ENCODE measurements at regions not wholly inside any gene's neighbourhood (a gene's known extent, or its start where the extent isn't known, plus 50 kb on each side); places are given as distances from the start of the nearest gene placed in this dataset.

- peak overlapping the region in 1 of 4 experiments; percentile 29; a peak in 1 of 8 replicates for H3K4me3 ChIP-seq (ENCODE audit: extremely low read depth in 1 of 4, insufficient read depth in 2 of 4, low read depth in 3 of 4, low read length in 4 of 4)
- no peak overlapping the region for H3K27ac ChIP-seq (ENCODE audit: low read depth, low read length)
- peak overlapping the region in 1 of 4 experiments; percentile 10; a peak in 1 of 7 replicates for H3K9ac ChIP-seq (replicated peaks in 1 of 4; ENCODE audit: extremely low read depth in 1 of 4, low read depth in 3 of 4, low read length in 3 of 4)
- 0 out of 2 replicates have a peak overlapping the region, but pooled peaks have one; percentile 7 for H2BK5ac ChIP-seq (ENCODE audit: low read depth, low read length)
- no peaks in the 10 kb centered on the region for H3K79me2 ChIP-seq (ENCODE audit: control insufficient read depth in 1 of 2, insufficient read depth in 2 of 2, low read length in 2 of 2)
- no peak overlapping the region for H2AK5ac ChIP-seq (ENCODE audit: low read depth, low read length)
- FAIRE-seq, result no peak
- H4K91ac ChIP-seq (replicated peaks; ENCODE audit: insufficient read length, low read length), result no peak overlapping the region
- peak overlapping the region; percentile 95; the same call in 1 of the 2 replicates for H2AFZ ChIP-seq (ENCODE audit: low read length)
- no peak overlapping the region for H3K18ac ChIP-seq (ENCODE audit: extremely low read depth, low read length)
- no peak overlapping the region for H4K5ac ChIP-seq (ENCODE audit: insufficient read length, low read depth, low read length)
- no peaks in the 10 kb centered on the region for H3K27me3 ChIP-seq (replicated peaks in 1 of 4; ENCODE audit: control insufficient read depth in 3 of 4, extremely low read depth in 1 of 4, insufficient read depth in 3 of 4, low read length in 3 of 4)
- CTCF ChIA-PET (ENCODE audit: partially characterized antibody), result interaction anchor here (0.7 to 2.9 kb wide), 12 partner anchors 9 to 358 kb away, joined by 3 to 11 read pairs (median 4); no protein-coding TSS in a partner anchor
- H3K9me3 ChIP-seq (ENCODE audit: insufficient read depth in 2 of 2, low read depth in 1 of 2, low read length in 1 of 2), result no peaks in the 10 kb centered on the region
- H3K4ac ChIP-seq (replicated peaks; ENCODE audit: insufficient read length, low read depth, low read length), result no peak overlapping the region
- DNase-seq (ENCODE audit: low read depth in 1 of 2, low spot score in 2 of 2), result no peak
- no peak overlapping the region for H3K23ac ChIP-seq (ENCODE audit: insufficient read length)
- H3K4me2 ChIP-seq (ENCODE audit: insufficient read depth in 1 of 2, low read depth in 2 of 2, low read length in 2 of 2), result peak overlapping the region; percentile 19 to 29; a peak in 3 of 4 replicates
- no peak overlapping the region for H3K56ac ChIP-seq (replicated peaks; ENCODE audit: insufficient read length, low read depth, low read length)
- POLR2A ChIA-PET (ENCODE audit: partially characterized antibody), result no interaction called here
- peaks cover 3 to 8% (median 4%) of the 10 kb centered on the region in 4 experiments; a peak in 4 of 7 replicates for H3K4me1 ChIP-seq (replicated peaks in 1 of 4; ENCODE audit: control insufficient read depth in 3 of 4, insufficient read depth in 4 of 4, low read length in 3 of 4)
- no peak overlapping the region for H2BK12ac ChIP-seq (ENCODE audit: low read depth, low read length)
- WGBS, 2 experiments (ENCODE audit: extremely low coverage in 1 of 2, insufficient coverage in 1 of 2, insufficient read length in 1 of 2, insufficient replicate concordance in 2 of 2, low coverage in 1 of 2, low lambda C conversion rate in 2 of 2, missing lambda C conversion rate in 1 of 2), result 53% methylated on average over 5 of the region's 5 CpGs; no CpG with 5 or more reads in 1 of the 2 experiments
- no peak overlapping the region for H2BK120ac ChIP-seq (replicated peaks; ENCODE audit: low read depth, low read length)
- H2BK15ac ChIP-seq (ENCODE audit: low read length), result no peak overlapping the region
- H3K14ac ChIP-seq (ENCODE audit: insufficient read length), result no peak overlapping the region
- H3K36me3 ChIP-seq (ENCODE audit: control insufficient read depth in 2 of 4, insufficient read depth in 4 of 4, low read length in 3 of 4), result no peaks in the 10 kb centered on the region
- no peaks in the 10 kb centered on the region for H3K79me1 ChIP-seq (ENCODE audit: low read depth, low read length)
- H4K20me1 ChIP-seq (replicated peaks in 1 of 2; ENCODE audit: control insufficient read depth in 1 of 2, insufficient read depth in 2 of 2, low read length in 2 of 2), result no peaks in the 10 kb centered on the region
- H4K8ac ChIP-seq (ENCODE audit: extremely low read depth, insufficient read depth, low read length), result no peak overlapping the region
- no peaks in the 10 kb centered on the region for H3K23me2 ChIP-seq (ENCODE audit: low read depth, low read length)
- peak overlapping the region; percentile 75; the same call in 1 of the 2 replicates for H2BK20ac ChIP-seq (ENCODE audit: low read length)
- TF ChIP-seq, protein P1, sequence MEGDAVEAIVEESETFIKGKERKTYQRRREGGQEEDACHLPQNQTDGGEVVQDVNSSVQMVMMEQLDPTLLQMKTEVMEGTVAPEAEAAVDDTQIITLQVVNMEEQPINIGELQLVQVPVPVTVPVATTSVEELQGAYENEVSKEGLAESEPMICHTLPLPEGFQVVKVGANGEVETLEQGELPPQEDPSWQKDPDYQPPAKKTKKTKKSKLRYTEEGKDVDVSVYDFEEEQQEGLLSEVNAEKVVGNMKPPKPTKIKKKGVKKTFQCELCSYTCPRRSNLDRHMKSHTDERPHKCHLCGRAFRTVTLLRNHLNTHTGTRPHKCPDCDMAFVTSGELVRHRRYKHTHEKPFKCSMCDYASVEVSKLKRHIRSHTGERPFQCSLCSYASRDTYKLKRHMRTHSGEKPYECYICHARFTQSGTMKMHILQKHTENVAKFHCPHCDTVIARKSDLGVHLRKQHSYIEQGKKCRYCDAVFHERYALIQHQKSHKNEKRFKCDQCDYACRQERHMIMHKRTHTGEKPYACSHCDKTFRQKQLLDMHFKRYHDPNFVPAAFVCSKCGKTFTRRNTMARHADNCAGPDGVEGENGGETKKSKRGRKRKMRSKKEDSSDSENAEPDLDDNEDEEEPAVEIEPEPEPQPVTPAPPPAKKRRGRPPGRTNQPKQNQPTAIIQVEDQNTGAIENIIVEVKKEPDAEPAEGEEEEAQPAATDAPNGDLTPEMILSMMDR (IDR thresholded peaks at IDR 0.05; ENCODE audit: control extremely low read depth in 1 of 3, insufficient read depth in 1 of 3, low read depth in 1 of 3, low read length in 3 of 3), result no peak
- TF ChIP-seq CHD2 (IDR thresholded peaks at IDR 0.05; ENCODE audit: low read length) (no peak), ZNF274 (IDR thresholded peaks at IDR 0.05; ENCODE audit: borderline replicate concordance, extremely low read depth, low read length) (no peak), CHD1 (IDR thresholded peaks at IDR 0.05; ENCODE audit: low read depth, low read length) (no peak), BRCA1 (IDR thresholded peaks at IDR 0.05; ENCODE audit: low read depth, low read length) (no peak), EP300 (IDR thresholded peaks at IDR 0.05; ENCODE audit: borderline replicate concordance in 1 of 2, low read depth in 2 of 2, low read length in 2 of 2) (no peak), SIN3A (conservative IDR thresholded peaks at IDR 0.05 in 1 of 2, IDR thresholded peaks at IDR 0.05 in 1 of 2; ENCODE audit: low read depth in 1 of 2, low read length in 2 of 2) (no peak)
- TF ChIP-seq, protein P2, sequence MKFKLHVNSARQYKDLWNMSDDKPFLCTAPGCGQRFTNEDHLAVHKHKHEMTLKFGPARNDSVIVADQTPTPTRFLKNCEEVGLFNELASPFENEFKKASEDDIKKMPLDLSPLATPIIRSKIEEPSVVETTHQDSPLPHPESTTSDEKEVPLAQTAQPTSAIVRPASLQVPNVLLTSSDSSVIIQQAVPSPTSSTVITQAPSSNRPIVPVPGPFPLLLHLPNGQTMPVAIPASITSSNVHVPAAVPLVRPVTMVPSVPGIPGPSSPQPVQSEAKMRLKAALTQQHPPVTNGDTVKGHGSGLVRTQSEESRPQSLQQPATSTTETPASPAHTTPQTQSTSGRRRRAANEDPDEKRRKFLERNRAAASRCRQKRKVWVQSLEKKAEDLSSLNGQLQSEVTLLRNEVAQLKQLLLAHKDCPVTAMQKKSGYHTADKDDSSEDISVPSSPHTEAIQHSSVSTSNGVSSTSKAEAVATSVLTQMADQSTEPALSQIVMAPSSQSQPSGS (IDR thresholded peaks at IDR 0.05; ENCODE audit: low read length), result no peak
Observed at GRCh38 chr1:178645157-178645807, 79.8 kb upstream of the RALGPS2 start.
